Right atrium auricular region (tissue), 2 donors: ENCODE measurements at regions not wholly inside any gene's neighbourhood (a gene's known extent, or its start where the extent isn't known, plus 50 kb on each side); places are given as distances from the start of the nearest gene placed in this dataset.

Source experiments
- DNase-seq: peaks from one replicate; pipeline ENCODE4 v3.0.0-alpha.2; 2019; ENCODE audit warnings: low spot score
- H3K27ac ChIP-seq, 2 donors: fragments of 200-600 bp; sonication (generic); 1 replicate in 1 of 2; 2 replicates in 1 of 2; pipeline ENCODE4 v1.5.1; 2016 to 2019
- H3K27me3 ChIP-seq, 2 donors: fragments of 200-600 bp; sonication (generic); one replicate each; pipeline versions ENCODE4 v1.5.1 to v1.6.0; 2017 to 2019
- H3K36me3 ChIP-seq: fragments of 200-600 bp; sonication (generic); one replicate; pipeline ENCODE4 v1.5.1; 2016
- H3K4me1 ChIP-seq, 2 donors: fragments of 200-600 bp; sonication (generic); one replicate each; pipeline versions ENCODE4 v1.5.1 to v1.6.0; 2017 to 2019
- H3K4me3 ChIP-seq, 2 donors: fragments of 200-600 bp; sonication (generic); 1 replicate in 1 of 2; 2 replicates in 1 of 2; pipeline ENCODE4 v1.5.1; 2017 to 2019; ENCODE audit warnings: mild to moderate bottlenecking in 1 of 2, moderate library complexity in 1 of 2
- H3K9me3 ChIP-seq, 2 donors: fragments of 200-600 bp; sonication (generic); one replicate each; pipeline ENCODE4 v1.5.1; 2019
- CTCF ChIP-seq, 2 donors: fragments of 200-600 bp; sonication (generic); IDR thresholded peaks; one replicate each; pipeline ENCODE4 v1.5.1; 2019; ENCODE audit warnings: antibody characterized with exemption in 2 of 2

DNA sequence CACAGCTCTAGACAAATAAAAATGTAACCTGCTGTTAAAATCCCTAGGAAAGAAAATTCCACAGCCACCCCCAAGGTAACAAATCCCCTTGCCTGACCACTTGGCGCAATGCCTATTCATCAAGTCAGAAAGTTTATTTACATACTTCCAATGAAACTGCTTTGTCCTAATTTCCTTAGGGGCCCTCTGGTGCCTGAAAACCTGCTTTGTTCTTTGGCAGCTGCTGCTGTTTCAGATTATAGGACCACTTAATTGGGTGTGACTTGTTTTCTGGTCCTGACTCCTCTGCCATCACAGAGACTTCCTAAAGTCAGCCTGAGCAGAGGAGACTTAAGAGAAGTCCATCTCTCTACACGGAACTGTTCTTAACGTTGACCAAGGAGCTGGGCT lies 323.6 kb downstream of the UBE3D start:
- DNase-seq: no peak
- H3K27me3 ChIP-seq: no peaks in the 10 kb centered on the region
- no peaks in the 10 kb centered on the region for H3K4me1 ChIP-seq
- TF ChIP-seq CTCF (IDR thresholded peaks at IDR 0.05): no peak
- no peak overlapping the region for H3K4me3 ChIP-seq
- H3K36me3 ChIP-seq: no peaks in the 10 kb centered on the region
- H3K27ac ChIP-seq: no peak overlapping the region
- H3K9me3 ChIP-seq: no peaks in the 10 kb centered on the region

DNA sequence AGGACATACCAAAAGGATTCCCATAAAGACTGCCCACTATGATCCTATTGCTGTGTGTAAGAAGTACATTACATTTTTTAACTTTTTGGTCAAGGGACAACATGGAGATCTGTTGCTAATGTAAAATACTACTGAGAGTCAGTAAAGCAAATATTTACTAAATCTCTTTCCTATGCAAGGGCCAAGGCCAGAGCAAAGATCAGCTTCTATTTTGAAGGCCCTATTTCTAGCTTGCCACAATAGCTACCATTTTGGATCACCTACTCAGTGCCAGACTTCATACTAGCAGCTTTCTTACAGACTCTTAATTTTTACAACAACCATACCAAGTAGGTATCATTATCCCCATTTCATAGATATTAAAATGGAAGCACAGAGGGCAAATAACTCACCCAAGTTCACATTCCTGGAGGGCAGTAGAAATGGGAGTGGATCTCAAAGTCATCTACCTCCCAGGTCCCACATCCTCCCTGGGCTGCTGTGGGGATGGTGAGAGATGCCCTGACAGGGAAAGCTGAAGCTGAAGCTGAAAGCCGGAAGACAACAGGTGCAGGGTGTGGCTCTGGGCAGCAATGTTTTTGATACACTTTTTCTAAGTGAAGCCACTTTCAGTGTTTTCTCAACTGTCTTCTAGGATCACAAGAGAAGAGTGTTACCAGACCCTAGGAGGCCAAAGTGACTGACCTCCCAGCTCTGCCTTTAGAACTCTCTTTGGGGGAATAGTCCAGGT lies 321.2 kb downstream of the UBE3D start:
- Histone ChIP-seq H3K4me1 (no peaks in the 10 kb centered on the region), H3K9me3 (no peaks in the 10 kb centered on the region), H3K36me3 (no peaks in the 10 kb centered on the region), H3K27ac (no peak overlapping the region), H3K4me3 (no peak overlapping the region), H3K27me3 (no peaks in the 10 kb centered on the region)
- no peak for TF ChIP-seq CTCF (IDR thresholded peaks at IDR 0.05)
- no peak for DNase-seq

DNA sequence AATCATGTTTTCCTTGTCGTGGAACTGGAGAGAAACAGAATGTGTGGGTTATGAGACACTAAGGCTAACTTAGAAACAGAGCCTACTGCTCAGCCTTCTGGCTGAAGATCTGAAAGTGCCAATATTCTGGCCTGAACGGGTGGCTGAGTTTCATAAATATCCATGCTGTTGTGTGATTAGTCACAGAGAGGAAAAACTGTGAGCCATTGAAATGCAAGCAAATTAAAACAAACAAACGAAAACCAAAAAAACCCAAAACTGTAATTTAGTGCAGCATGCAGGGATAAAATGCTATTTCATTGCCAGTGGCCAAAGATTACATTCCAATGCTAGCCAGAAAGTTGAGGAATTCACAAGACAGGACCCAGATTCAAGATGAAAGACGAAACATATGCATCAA lies 315.1 kb downstream of the UBE3D start:
- TF ChIP-seq CTCF (IDR thresholded peaks at IDR 0.05): no peak
- no peak for DNase-seq
- H3K9me3 ChIP-seq: no peaks in the 10 kb centered on the region
- no peak overlapping the region for H3K4me3 ChIP-seq
- no peaks in the 10 kb centered on the region for H3K27me3 ChIP-seq
- no peaks in the 10 kb centered on the region for H3K36me3 ChIP-seq
- H3K4me1 ChIP-seq: no peaks in the 10 kb centered on the region
- H3K27ac ChIP-seq: no peak overlapping the region

GRCh38 chr6:82751718-82752117 lies 313.9 kb downstream of the UBE3D start:
- Histone ChIP-seq H3K27ac (no peak overlapping the region), H3K9me3 (no peaks in the 10 kb centered on the region), H3K27me3 (no peaks in the 10 kb centered on the region), H3K36me3 (no peaks in the 10 kb centered on the region), H3K4me1 (no peaks in the 10 kb centered on the region), H3K4me3 (no peak overlapping the region)
- no peak for DNase-seq
- no peak for TF ChIP-seq CTCF (IDR thresholded peaks at IDR 0.05)

- Histone ChIP-seq H3K27ac (no peak overlapping the region), H3K4me3 (no peak overlapping the region), H3K36me3 (no peaks in the 10 kb centered on the region), H3K27me3 (no peaks in the 10 kb centered on the region), H3K4me1 (no peaks in the 10 kb centered on the region), H3K9me3 (no peaks in the 10 kb centered on the region)
- no peak for TF ChIP-seq CTCF (IDR thresholded peaks at IDR 0.05)
- no peak for DNase-seq
These were observed 303.8 kb downstream of the UBE3D start for GRCh38 chr6:82761674-82762345.
